Fibroblast of skin of right biceps (primary cell): ENCODE measurements at regions not wholly inside any gene's neighbourhood (a gene's known extent, or its start where the extent isn't known, plus 50 kb on each side); places are given as distances from the start of the nearest gene placed in this dataset.
"Not testable (repeated sequence)": the region's sequence is repeated elsewhere in the genome, so short reads cannot be mapped to it uniquely, and the experiment has no call there.

Experiments
- DNase-seq: peaks from one replicate; pipeline ENCODE4 v3.0.0-alpha.2; 2013

DNA sequence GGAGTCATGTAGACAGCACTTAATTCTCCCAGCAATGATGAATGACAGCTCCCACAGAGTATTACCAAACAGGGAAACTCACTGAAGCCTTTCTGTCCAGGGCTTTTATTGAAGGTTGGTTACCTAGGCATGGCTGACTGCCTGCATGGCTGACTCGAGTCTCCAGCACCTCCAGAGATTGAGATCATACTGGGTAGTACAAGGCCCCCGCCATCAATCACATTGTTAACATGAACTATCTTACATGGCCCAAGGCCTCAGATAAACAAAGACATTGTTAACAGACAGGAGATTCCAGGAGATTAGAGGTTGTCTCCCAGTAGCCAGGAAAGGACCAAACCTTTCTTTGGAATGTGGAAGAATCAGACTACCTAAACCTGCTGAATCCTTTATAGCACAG, 128.3 kb upstream of the LSM14A start:
- DNase-seq, result no peak

DNA sequence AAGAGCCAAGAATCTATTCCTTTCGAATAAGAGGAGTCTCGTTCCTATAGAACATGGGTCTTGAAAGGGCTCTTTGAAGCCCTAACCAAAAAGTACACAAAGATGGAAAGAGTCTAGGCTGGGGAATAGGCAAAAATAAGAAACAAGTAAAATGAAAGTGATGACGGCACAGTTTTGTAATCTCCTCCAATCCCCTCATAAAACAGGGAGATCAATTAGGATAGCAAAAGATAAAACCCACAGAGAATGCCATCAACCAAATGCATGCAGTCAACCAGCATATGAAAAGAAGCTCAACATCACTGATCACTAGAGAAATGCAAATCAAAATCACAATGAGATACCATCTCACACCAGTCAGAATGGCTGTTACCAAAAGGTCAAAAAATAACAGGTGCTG, 122.4 kb upstream of the LSM14A start:
- no peak for DNase-seq

DNA sequence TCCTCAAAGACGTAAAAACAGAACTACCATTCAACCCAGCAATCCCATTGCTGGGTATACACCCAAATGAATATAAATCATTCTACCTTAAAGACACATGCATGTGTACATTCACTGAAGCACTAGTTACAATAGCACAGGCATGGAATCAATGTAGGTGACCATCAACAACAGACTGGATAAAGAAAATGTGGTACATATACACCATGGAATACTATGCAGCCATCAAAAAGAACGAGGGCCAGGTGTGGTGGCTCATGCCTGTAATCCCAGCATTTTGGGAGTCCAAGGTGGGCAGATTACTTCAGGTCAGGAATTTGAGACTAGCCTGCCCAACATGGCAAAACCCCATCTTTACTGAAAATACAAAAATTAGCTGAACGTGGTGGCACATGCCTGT, 121.9 kb upstream of the LSM14A start:
- DNase-seq, result not testable (repeated sequence)

DNA sequence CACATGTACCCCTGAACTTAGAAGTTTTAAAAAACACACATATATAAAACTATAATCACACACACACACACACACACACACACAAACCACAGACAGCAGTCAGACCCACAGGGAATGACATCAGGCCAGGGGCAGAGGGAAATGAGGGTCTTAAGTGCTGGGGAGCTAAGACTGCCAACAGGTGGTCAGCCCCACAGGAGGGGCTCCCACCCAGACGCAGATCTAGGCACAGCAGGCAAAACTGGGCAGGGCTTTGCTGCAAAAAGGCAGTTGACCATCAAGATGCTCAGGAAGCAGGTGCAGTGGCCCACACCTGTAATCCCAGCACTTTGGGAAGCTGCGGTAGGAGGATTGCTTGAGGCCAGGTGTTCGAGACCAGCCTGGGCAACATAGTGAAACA, 121.0 kb upstream of the LSM14A start:
- DNase-seq, result no peak

DNA sequence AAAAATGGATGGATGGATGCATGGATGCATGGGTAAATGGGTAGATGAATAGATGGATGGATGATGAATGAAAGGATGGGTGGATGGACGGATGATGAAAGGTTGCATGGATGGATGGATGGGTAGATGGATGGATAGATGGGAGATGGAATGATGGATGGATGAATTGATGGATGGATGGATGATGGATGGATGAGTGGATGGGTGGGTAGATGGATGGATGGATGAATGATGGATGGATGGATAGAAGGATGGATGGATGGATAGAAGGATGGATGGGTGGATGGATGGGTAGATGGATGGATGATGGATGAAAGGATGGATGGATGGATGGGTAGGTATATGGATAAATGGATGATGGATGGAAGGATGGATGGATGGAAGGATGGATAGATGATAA, 115.1 kb upstream of the LSM14A start:
- DNase-seq, result no peak

DNA sequence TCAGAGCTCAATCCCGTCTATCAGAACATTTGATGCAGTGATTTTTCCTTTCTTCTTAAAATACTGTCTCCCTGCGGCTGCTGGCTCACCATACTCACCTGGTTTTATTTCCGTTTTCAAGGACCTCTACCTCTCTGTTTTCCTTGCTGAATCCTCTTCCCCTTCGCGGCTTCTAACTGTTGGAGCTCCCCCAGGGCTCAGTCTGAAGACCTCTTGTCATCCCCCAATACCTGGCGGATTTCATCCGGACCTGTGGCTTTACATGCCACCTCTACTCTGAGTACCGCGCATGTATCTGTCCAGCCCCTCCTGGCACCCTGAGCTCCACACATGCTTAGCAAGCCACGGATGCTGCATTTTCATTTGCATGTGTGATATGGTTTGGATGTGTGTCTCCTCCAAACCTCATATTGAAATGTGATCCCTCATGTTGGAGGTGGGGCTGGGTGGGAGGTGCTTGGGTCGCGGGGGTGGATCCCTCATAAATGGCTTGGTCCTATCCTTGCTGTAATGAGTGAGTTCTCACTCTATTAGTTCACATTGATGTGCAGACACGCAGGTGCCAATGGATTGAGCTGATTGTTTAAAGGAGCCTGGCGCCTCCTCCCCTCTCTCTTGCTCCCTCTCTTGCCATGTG, 106.2 kb upstream of the LSM14A start:
- no peak for DNase-seq

DNA sequence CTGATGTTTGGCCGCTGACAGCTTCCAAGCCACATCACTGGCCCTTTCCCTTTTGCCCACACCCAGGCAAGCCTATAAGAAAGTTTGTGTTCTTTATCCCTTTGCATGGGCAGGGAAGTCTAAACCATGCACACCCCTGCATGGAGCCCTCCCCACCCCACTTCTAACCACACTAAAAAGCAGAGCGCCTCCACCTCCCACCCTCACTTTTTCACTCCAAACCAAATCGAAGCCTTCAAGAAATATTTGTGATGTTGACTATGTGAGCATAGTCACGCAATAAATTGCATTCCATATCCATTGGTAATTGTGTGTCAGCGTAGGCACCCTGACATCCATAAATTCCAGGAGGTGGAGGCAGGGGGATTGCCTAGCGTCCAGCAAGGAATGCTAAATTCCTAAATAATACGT, 104.4 kb upstream of the LSM14A start:
- DNase-seq, result peak; percentile 48

DNA sequence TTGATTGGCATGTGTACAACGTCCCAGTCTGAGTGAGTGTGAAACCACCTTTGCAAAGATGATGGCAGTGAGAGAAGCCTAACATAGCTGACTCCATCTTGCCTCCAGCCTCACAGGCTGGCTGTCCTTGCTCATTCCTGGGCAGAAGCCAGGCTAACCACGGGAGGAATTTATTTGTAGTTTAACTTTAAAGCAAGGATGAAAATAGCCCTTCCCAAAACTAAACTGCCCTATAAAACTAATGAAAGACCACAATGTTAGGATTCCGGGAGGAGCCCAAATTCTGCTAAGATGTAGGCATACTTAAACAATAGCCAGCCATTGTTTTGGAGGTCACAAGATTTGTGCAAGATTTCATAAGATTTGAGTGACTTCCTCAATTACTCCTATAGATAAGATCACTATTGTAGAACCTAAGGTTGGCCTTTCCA, 96.6 kb upstream of the LSM14A start:
- DNase-seq, result peak; percentile 44

DNA sequence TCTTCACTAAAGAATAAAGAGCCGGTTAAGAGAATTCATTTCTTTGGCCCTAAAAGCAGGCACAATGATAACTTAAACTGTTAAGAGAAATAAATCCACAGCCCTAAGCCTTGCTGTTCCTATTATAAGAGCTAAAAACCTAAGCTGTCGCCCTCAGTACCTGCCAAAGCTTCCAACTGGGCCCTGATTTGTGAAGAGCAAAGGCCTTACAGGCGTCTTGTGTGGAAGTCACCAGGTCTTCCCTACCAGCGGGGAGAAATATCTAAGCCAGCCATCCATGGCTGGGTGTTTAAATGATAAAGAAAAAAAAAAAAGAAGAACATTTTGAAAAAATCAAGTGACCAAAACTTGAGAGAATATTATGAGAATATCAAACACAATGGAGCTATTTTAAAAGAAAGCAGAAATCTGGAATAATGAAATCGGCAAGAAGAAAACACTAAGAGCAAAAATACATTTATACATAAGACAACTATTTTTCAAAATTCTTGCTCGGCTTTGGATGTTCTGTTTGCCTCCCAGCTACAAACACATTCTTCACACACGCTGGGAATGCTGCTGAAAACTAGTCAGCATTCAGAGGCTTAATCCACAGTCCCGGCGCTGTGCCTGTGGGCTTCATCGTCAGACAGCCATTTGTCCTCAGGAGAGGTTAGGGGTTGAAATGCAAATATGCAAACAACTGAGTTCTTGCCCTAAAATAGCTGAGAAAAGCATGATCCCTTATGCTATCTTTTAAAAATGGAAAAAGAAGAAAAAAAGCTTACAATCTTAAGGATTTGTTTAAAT, 89.8 kb upstream of the LSM14A start:
- no peak for DNase-seq

DNA sequence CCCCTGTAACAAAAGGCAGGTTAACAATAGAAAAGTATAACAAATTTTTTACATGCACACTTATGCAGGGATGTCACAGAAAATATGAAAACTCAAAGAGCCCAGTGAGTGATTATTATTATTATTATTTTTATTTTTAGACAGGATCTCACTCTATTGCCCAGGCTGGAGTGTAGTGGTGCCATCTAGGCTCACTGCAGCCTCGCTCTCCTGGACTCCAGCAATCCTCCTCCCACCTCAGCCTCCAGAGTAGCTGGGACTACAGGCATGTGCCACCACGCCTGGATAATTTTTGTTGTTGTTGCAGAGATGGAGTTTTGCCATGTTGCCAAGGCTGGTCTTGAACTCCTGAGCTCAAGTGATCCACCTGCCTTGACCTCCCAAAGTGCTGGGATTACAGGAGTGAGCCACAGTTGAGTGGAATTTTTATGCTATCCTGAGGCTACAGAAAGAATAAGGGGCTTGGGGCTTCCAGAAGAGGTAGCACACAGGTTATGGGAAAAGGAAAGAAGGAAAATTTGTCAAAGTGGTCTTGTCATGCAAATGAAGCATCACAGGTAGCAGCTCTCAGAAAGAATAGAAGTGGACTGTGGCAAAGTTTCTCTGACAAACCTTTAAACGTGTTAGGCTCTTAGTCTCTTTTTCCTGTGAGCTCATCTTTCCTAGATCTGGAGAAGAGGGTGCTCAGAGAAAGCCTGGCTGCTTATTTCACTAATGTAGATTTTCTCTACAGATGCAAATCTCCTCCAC, 87.7 kb upstream of the LSM14A start:
- DNase-seq, result no peak

DNA sequence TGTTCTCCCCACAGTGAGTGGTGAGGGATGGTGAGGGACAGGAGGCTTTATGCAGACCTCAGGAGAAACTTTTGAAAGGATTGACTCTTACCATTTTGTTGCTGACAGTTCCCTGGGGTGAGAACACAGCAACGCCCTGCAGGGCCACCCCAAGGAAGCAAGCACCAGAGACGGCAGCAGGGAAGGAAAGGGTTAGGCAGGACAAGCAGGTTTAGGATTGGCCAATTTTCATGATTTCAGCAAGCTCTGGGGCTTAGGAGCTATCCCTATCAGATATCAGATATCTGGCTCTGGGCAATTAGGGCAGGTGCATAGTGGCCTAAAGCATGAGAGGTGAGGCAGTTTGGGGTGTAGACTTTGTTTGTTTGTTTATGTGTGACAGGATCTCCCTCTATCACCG, 87.0 kb upstream of the LSM14A start:
- DNase-seq, result no peak

DNA sequence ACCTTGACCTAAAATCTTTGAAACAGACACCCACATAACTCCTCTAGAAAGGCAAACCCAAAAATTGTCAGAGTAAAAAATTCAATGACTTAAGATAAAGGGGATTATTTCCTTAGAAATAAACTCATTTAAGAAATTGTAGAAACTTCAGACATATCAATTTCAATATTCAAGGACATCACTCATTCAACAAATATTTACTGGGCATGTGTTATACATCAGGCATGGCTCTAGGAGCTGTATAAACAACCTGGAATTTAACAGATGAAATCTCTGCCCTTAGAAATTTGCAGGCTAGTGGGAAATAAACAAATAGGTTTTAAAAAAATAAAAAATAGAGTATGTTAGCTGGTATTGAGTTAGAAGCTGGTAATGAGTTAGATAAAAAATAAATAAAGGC, 84.0 kb upstream of the LSM14A start:
- DNase-seq, result no peak

DNA sequence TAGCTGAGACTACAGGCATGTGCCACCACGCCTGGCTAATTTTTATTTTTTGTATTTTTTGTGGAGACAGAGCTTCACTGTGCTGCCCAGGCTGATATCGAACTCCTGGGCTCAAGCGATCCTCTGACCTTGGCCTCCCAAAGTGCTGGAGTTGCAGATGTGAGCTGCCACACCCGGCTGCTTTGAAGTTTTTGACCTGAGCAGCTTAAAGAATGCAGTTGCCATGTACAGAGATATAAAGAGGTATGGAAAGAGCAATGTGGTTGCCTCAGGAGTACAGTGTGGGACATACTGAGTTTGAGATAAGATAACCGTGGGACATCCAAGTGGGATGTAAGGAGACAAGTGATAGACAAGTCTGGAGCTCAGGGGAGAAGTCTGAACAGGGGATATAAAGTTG, 82.7 kb upstream of the LSM14A start:
- DNase-seq, result no peak

DNA sequence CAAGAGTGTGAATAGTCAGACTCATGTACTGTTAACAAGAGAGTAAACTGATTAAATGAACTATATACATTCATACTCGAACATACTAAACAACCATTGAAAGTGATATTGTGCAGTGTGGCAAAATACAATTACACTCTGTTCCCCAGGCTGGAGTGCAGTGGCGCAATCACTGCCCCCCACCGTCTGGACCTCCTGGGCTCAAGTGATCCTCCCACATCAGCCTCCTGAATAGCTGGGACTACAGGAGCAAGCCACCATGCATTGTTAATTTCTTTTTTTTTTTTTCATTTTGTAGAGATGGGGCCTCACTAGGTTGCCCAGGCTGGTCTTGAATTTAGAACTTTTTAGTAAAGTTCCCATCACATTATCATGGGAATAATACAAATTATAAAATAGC, 77.3 kb upstream of the LSM14A start:
- no peak for DNase-seq

DNA sequence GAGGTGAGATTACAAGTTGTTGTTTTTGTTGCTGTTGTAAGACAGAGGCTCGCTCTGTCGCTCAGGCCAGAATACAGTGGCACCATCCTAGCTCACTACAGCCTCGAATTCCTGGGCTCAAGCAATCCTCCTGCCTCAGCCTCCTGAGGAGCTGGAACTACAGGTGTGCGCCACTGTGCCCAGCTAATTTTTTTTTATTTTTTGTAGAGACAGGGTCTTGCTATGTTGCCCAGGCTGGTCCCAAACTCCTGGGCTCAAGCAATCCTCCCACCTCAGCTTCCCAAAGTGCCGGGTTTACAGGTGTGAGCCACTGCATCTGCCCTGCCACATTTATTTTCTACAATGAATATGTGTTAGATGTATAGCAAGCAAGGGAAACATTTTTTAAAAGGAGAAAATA, 76.9 kb upstream of the LSM14A start:
- not testable (repeated sequence) for DNase-seq

DNA sequence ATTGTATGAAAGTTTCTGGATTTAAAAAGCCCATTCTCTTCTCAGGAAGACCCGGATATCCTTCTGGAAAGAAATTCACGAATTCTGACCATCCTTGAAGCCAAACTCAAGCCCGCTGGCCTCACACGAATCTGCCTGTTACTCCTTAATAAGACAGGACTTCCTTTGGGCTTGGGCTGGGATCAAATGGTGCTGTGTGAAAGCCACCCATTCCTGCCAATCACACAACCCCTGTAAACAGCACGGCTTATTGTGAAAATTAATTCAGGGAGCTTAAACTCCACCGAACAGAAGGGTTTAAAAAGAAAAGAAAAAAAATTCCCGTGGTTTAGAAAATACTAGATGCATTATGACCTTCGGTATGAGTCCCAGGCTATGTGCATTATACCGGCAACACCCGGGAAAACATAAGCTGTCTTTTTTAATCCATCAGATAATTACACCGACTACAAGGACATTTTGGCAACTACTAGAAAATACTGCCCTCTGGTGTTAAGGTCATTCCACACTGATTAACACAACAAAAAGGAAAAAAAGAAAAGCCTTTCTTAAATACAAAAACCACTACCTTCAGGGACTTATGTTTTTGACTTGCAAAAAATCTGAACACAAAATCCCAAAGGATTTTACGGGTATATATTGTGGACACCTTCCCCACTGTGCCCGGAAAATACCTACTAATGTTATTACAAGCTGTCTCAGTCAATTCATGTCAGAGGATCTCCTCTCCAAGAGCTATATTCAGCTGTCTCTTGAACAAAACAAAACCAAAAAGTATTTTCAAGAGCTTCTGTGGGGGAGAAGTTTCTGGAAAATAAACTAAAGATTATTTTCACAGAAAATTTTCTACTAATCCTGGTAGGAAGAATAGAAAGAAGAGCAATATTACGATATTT, 76.0 kb upstream of the LSM14A start:
- peak; percentile 45 for DNase-seq

DNA sequence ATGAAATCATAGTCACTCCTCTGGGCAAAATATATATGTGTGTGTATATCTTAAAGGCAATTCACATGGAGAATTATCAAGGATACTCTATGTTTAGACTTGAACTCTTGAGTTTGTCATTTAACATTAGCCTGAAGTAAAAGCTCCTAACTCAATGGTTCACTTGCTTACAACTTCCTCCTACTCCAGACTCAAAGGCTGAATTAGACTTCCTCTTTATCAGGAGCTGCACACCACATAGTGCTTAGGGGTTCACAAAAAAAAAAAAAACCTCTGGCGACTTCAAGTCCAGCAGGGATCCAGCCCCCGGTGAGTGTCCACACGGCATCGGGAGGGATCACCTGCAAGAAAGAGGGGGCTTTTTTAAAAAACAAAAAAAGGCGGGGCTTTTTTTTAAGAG, 68.2 kb upstream of the LSM14A start:
- no peak for DNase-seq

DNA sequence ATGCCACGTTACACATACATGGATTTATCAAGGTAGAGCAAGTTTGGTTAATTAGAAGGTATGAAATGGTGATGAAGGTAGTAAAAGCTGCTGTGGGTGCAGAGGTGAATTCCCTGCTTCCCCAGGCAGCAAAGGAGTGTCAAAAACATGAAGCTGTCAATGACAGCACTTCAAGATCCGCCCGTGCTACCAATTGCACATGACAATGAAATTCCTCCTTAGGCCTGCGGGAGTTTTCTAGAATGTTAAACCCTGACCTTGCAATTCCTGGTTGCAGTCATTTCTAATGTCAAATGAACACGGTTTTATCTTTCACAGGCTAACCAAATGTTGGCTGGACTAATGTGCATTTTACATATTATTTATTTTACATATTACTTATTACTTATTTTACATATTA, 67.7 kb upstream of the LSM14A start:
- no peak for DNase-seq

DNA sequence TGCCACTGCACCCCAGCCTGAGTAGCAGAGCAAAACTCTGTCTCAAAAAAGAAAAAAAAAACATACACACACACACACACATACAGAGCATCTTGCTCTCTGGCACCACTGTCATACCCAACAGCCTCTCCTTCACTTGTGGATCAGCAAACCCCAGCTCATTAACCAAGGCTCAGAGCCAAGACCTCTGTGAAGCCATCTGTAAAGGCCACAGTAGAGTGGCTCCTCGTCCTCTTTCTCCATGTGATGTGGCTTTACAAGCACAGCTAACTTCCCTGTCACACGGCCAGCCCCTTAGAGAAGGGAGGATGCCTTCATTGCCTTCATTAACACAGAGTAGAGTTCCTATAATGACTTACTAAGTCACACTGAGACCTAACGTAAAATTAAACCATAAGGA, 62.7 kb upstream of the LSM14A start:
- DNase-seq, result no peak

DNA sequence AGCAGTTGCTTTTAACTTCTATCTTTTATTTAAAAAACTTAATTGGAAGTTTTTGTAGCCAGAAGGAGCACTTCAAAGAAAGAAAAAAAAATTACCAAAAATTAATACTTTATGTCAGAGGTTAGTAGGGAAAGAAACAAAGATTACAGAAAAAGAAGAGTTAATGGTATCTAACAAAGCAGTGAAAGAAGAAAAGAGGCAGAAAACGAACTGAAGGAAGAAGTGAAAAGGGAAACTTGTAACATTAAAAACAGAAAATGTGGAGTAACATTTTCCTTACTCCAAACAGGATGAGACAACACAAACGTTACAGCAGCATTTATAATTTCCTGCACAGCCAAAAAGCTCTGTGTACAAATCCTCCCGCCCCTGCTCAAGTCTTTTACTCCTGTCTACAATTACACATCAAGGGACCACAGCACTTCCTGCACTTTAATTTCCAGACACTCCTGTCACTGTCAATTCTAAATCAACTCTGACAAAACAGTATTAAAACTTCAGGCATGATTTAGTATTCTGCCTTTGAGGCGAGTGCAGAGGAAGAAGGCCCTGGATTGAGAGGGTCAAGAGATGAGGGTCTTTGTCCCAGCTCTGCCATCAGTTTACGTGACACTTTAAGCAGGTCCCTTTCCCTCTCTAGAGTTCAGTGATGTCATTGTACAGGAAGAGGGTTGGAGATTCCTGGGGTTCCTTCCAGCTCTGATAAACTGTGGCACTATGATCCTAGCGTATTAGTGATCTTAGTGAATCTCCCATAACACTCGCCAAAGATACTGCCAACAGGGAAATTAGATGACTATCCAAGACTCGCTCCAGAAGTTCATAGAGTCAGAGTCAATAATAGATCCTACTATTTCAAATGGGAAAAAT, 53.2 kb upstream of the LSM14A start:
- no peak for DNase-seq

DNA sequence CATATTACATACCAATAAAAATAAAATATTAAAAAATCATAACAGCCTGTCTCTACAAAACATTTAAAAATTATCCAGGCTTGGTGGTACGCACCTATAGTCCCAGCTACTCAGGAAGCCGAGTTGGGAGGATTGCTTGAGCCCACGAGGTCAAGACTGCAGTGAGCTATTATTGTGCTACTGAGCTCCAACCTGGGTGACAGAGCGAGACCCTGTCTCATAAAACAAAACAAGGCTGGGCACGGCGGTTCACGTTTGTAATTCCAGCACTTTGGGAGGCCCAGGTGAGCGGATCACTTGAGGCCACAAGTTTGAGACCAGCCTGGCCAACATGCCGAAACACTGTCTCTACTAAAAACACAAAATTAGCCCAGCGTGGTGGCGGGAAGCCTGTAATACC, 52.2 kb upstream of the LSM14A start:
- no peak for DNase-seq
